IPS-15b (cell line): ENCODE measurements at regions not wholly inside any gene's neighbourhood (a gene's known extent, or its start where the extent isn't known, plus 50 kb on each side); places are given as distances from the start of the nearest gene placed in this dataset.

Experiments
- H3K27me3 ChIP-seq: one replicate; pipeline ENCODE4 v1.6.1; 2013; ENCODE audit warnings: low read length; ENCODE audit not compliant: control insufficient read depth, insufficient read depth
- H3K36me3 ChIP-seq: one replicate; pipeline ENCODE4 v1.6.1; 2013; ENCODE audit warnings: low read length; ENCODE audit not compliant: control insufficient read depth, insufficient read depth
- H3K4me1 ChIP-seq: one replicate; pipeline ENCODE4 v1.6.1; 2013; ENCODE audit warnings: mild to moderate bottlenecking, low read length; ENCODE audit not compliant: control insufficient read depth, insufficient read depth
- H3K4me3 ChIP-seq: one replicate; pipeline ENCODE4 v1.5.1; 2013; ENCODE audit warnings: low read depth, low read length
- H3K9ac ChIP-seq: one replicate; pipeline ENCODE4 v1.6.1; 2013; ENCODE audit warnings: low read depth, mild to moderate bottlenecking, low read length
- H3K9me3 ChIP-seq: one replicate; pipeline ENCODE4 v1.6.1; 2013; ENCODE audit warnings: mild to moderate bottlenecking, low read length; ENCODE audit not compliant: control insufficient read depth, insufficient read depth

DNA sequence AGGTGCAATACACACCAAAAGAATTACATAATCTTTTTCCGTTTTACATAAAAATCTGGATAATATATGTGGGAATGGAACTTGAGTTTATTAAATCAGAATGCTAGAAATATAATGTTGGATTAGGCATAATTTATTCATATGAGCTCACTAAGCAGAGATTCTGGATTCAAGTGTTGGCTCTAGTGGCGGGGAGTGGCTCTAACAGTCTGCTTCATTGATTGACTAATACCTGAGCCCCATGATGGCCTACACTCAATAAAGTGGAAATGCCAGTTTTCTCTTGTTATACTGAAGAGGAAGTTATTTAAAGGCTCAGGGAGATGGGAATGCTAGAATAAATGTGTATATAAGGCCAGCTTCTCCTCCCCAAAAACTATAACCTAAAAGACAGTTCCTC, 285.5 kb upstream of the MOCS1 start:
- Histone ChIP-seq H3K9me3 (no peaks in the 10 kb centered on the region), H3K9ac (no peak overlapping the region), H3K36me3 (no peaks in the 10 kb centered on the region), H3K4me1 (no peaks in the 10 kb centered on the region), H3K27me3 (no peaks in the 10 kb centered on the region), H3K4me3 (no peak overlapping the region)

- no peak overlapping the region for H3K9ac ChIP-seq
- H3K9me3 ChIP-seq, result no peaks in the 10 kb centered on the region
- no peaks in the 10 kb centered on the region for H3K27me3 ChIP-seq
- no peaks in the 10 kb centered on the region for H3K36me3 ChIP-seq
- no peak overlapping the region for H3K4me3 ChIP-seq
- peaks cover 4% of the 10 kb centered on the region for H3K4me1 ChIP-seq
These were observed 276.4 kb upstream of the MOCS1 start for GRCh38 chr6:40210628-40211056.

DNA sequence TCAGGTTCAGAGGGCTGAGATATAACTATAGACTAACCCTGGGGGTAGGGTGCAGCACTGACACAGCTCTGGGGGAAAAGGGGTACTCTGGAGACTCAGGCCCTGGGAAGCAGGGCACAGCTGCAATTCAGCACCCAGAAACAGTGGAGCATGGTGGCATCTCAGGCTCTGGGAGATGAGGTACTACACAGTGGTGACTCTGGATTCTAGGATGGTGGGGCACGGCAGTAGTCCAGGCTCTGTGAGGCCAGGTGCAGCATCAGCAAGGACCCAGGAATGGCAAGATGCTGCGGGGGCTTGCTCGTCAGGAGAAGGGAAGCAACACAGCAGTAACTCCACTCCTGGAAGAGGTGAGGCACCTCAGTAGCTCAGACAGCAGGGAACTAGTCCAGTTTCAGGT, 271.5 kb upstream of the MOCS1 start:
- H3K9me3 ChIP-seq, result no peaks in the 10 kb centered on the region
- H3K4me3 ChIP-seq, result no peak overlapping the region
- H3K4me1 ChIP-seq, result peaks cover 4% of the 10 kb centered on the region

GRCh38 chr6:40205004-40205403, 270.7 kb upstream of the MOCS1 start:
- Histone ChIP-seq H3K27me3 (no peaks in the 10 kb centered on the region), H3K9me3 (no peaks in the 10 kb centered on the region), H3K4me3 (no peak overlapping the region), H3K4me1 (no peaks in the 10 kb centered on the region), H3K36me3 (no peaks in the 10 kb centered on the region), H3K9ac (no peak overlapping the region)

More for the DNA sequence above, 271.5 kb upstream of the MOCS1 start:
- Histone ChIP-seq H3K36me3 (no peaks in the 10 kb centered on the region), H3K27me3 (no peaks in the 10 kb centered on the region), H3K9ac (no peak overlapping the region)

DNA sequence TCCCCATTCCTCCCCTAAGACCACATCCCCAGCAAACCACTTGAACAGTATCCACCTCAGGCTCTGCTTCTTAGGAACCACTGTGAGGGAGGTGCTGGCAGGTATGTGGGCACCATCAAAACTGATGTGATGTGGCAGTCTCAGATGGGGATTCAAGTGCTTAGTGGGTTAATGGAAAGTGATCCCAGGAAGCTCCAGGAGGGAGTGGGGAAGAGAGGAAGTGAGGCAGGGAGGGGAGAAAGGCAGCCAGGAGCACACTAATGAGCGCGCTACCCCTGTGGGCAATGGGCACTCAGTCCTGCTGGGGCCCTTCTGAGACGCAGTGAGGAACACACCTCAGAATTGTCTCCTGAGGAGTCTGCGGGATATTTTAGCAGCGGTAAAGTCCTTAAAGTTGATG, 263.1 kb upstream of the MOCS1 start:
- H3K9me3 ChIP-seq, result no peaks in the 10 kb centered on the region
- no peaks in the 10 kb centered on the region for H3K4me1 ChIP-seq
- H3K9ac ChIP-seq, result no peak overlapping the region
- no peaks in the 10 kb centered on the region for H3K27me3 ChIP-seq
- no peaks in the 10 kb centered on the region for H3K36me3 ChIP-seq
- H3K4me3 ChIP-seq, result no peak overlapping the region

GRCh38 chr6:40196135-40196518, 261.9 kb upstream of the MOCS1 start:
- H3K9me3 ChIP-seq, result no peaks in the 10 kb centered on the region
- H3K9ac ChIP-seq, result no peak overlapping the region
- H3K4me1 ChIP-seq, result no peaks in the 10 kb centered on the region
- no peaks in the 10 kb centered on the region for H3K36me3 ChIP-seq
- H3K27me3 ChIP-seq, result no peaks in the 10 kb centered on the region
- no peak overlapping the region for H3K4me3 ChIP-seq

DNA sequence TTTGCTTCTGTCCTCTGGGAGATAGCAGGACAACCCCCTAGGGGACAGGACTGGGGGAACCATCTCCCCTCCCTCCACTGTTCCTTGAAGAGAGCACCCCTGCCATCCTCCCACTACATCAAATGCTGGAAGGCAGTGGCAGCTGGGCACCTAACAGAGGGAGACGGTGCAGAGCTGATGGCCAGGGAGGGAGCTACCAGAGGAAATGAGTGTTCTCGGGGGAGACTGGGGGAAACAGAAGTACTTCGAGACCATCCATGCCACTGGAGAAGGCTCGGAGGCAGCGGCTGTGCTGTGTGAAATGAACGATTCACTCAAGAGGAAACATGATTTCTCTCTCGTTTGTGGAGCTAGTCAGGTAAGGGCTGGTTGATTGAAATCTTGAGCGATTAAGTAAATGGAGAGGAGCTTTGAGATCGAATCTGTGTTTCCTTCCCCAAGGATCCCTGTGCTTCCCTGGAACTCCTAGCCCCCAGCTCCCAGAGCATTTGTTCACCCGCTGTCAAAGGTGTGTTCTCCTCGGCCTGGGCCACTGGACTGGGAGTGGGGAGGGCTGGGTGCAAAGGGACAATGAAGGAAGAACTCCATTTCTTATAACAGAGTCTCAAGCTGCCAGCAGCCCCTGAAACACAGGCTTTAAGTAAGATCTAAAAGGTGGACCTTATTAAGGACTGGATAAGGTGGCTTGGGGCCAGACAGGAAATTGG, 261.3 kb upstream of the MOCS1 start:
- no peaks in the 10 kb centered on the region for H3K27me3 ChIP-seq
- H3K4me3 ChIP-seq, result no peak overlapping the region
- no peaks in the 10 kb centered on the region for H3K9me3 ChIP-seq
- H3K4me1 ChIP-seq, result no peaks in the 10 kb centered on the region
- no peaks in the 10 kb centered on the region for H3K36me3 ChIP-seq
- no peak overlapping the region for H3K9ac ChIP-seq

DNA sequence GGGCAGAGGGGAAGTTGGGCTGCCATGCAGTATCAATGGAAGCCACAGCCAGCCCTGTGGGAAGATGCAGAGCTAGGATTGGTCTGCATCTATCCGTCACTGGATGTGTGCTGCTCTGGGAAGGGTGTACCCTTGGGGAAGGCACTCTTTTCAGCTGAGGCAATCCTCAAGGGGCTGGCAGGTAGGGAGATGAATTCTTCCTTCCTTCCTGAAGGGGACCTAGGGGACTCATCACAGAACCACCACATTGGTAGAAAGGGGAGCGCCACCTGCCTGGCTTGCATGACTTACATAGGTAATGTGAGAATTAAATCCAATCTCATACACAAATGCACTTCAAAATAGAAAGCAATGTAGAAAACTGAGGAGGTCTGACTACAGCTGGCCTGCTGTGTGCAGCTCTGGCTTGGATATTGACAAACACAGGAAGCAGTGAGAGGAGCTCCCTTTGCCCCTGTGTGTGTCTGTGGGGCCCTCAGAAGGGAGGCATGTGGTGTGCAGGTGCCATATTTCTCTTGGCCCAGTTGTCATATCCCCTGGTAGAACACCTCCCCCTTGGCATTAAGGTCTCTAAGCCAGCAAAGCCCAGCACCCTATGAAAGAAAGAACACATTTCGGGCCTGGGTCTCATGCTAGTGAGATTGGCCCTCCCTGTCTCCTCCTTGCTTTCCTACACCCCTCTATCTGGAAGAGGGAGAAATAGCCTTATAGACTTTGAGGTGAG, 260.3 kb upstream of the MOCS1 start:
- no peaks in the 10 kb centered on the region for H3K36me3 ChIP-seq
- H3K9ac ChIP-seq, result no peak overlapping the region
- no peaks in the 10 kb centered on the region for H3K27me3 ChIP-seq
- H3K9me3 ChIP-seq, result no peaks in the 10 kb centered on the region
- no peak overlapping the region for H3K4me3 ChIP-seq
- H3K4me1 ChIP-seq, result no peaks in the 10 kb centered on the region

GRCh38 chr6:40192516-40192915, 258.3 kb upstream of the MOCS1 start:
- Histone ChIP-seq H3K36me3 (no peaks in the 10 kb centered on the region), H3K9ac (no peak overlapping the region), H3K27me3 (no peaks in the 10 kb centered on the region), H3K9me3 (no peaks in the 10 kb centered on the region), H3K4me3 (no peak overlapping the region), H3K4me1 (peaks cover 1% of the 10 kb centered on the region)

GRCh38 chr6:40188931-40189330, 254.7 kb upstream of the MOCS1 start:
- Histone ChIP-seq H3K4me1 (peaks cover 2% of the 10 kb centered on the region), H3K36me3 (no peaks in the 10 kb centered on the region), H3K9me3 (peaks cover 7% of the 10 kb centered on the region), H3K4me3 (no peak overlapping the region), H3K27me3 (no peaks in the 10 kb centered on the region), H3K9ac (no peak overlapping the region)

- H3K27me3 ChIP-seq, result no peaks in the 10 kb centered on the region
These were observed 253.4 kb upstream of the MOCS1 start for GRCh38 chr6:40187535-40188144.

DNA sequence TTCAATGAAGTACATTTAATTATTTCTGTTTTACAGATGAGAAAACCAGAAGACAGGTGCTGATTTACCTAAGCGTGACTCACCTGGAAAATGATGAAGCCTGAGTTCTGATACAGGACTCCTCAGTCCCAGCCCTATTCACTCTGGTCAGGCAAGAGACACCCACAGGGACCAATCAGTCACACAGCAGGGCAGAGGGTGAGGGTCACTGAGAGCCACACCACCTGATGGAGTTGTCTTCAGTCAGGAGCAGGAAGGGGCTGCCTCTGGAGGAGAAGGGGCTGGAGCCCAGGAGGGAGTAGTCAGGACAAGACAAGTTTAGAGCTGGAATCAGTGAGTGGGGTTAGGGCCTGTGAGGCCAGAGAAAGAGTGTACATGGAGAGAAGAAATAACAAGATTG, 251.2 kb upstream of the MOCS1 start:
- no peak overlapping the region for H3K9ac ChIP-seq
- H3K9me3 ChIP-seq, result peaks cover 16% of the 10 kb centered on the region
- H3K36me3 ChIP-seq, result no peaks in the 10 kb centered on the region

More at GRCh38 chr6:40187535-40188144, 253.4 kb upstream of the MOCS1 start:
- Histone ChIP-seq H3K4me1 (peaks cover 2% of the 10 kb centered on the region), H3K9me3 (peaks cover 14% of the 10 kb centered on the region), H3K9ac (no peak overlapping the region), H3K36me3 (no peaks in the 10 kb centered on the region), H3K4me3 (no peak overlapping the region)

More for the DNA sequence above, 251.2 kb upstream of the MOCS1 start:
- Histone ChIP-seq H3K27me3 (no peaks in the 10 kb centered on the region), H3K4me1 (peaks cover 2% of the 10 kb centered on the region), H3K4me3 (no peak overlapping the region)
